Stomach smooth muscle (tissue), 2 donors: ENCODE measurements at regions not wholly inside any gene's neighbourhood (a gene's known extent, or its start where the extent isn't known, plus 50 kb on each side); places are given as distances from the start of the nearest gene placed in this dataset.

Experiments used
- H3K27ac ChIP-seq: one replicate; pipeline ENCODE4 v1.7.0; 2013; ENCODE audit warnings: mild to moderate bottlenecking, low read length, inconsistent platforms
- H3K27me3 ChIP-seq, 2 donors: one replicate each; pipeline ENCODE4 v1.7.0; 2013; ENCODE audit warnings: low read length in 2 of 2; ENCODE audit not compliant: insufficient read depth in 2 of 2, control insufficient read depth in 1 of 2
- H3K36me3 ChIP-seq, 2 donors: one replicate each; pipeline ENCODE4 v1.7.0; 2013; ENCODE audit warnings: low read length in 2 of 2; ENCODE audit not compliant: control insufficient read depth in 2 of 2, insufficient read depth in 2 of 2
- H3K4me1 ChIP-seq: one replicate; pipeline ENCODE4 v1.7.0; 2013; ENCODE audit warnings: low read length; ENCODE audit not compliant: control insufficient read depth, insufficient read depth
- H3K4me3 ChIP-seq, 2 donors: one replicate each; pipeline ENCODE4 v1.7.0; 2013; ENCODE audit warnings: low read length in 2 of 2
- H3K9ac ChIP-seq, 2 donors: one replicate each; pipeline ENCODE4 v1.7.0; 2013; ENCODE audit warnings: low read length in 2 of 2, mild to moderate bottlenecking in 1 of 2
- H3K9me3 ChIP-seq, 2 donors: one replicate each; pipeline ENCODE4 v1.7.0; 2013; ENCODE audit warnings: low read length in 2 of 2; ENCODE audit not compliant: control insufficient read depth in 2 of 2
- donor health status: healthy.
- donor health status: Pancreatic carcinoma.

GRCh38 chr3:94587291-94587690, 524.4 kb downstream of the NSUN3 start:
- H3K36me3 ChIP-seq = no peaks in the 10 kb centered on the region
- no peak overlapping the region for H3K4me3 ChIP-seq
- H3K27me3 ChIP-seq = no peaks in the 10 kb centered on the region
- H3K9ac ChIP-seq = no peak overlapping the region
- no peaks in the 10 kb centered on the region for H3K9me3 ChIP-seq
- no peaks in the 10 kb centered on the region for H3K4me1 ChIP-seq
- H3K27ac ChIP-seq = no peak overlapping the region

GRCh38 chr3:94593526-94594150, 530.8 kb downstream of the NSUN3 start:
- H3K9me3 ChIP-seq = no peaks in the 10 kb centered on the region
- no peaks in the 10 kb centered on the region for H3K36me3 ChIP-seq
- no peak overlapping the region for H3K27ac ChIP-seq
- H3K27me3 ChIP-seq = no peaks in the 10 kb centered on the region
- H3K4me3 ChIP-seq = no peak overlapping the region
- H3K9ac ChIP-seq = no peak overlapping the region
- H3K4me1 ChIP-seq = no peaks in the 10 kb centered on the region

- H3K9me3 ChIP-seq = no peaks in the 10 kb centered on the region
- no peak overlapping the region for H3K9ac ChIP-seq
- no peaks in the 10 kb centered on the region for H3K27me3 ChIP-seq
- H3K36me3 ChIP-seq = no peaks in the 10 kb centered on the region
- no peak overlapping the region for H3K4me3 ChIP-seq
- H3K27ac ChIP-seq = no peak overlapping the region
- H3K4me1 ChIP-seq = no peaks in the 10 kb centered on the region
These were observed 533.3 kb downstream of the NSUN3 start for GRCh38 chr3:94596141-94596540.

- H3K36me3 ChIP-seq = no peaks in the 10 kb centered on the region
- H3K9ac ChIP-seq = no peak overlapping the region
- H3K4me1 ChIP-seq = no peaks in the 10 kb centered on the region
- H3K27ac ChIP-seq = no peak overlapping the region
- H3K4me3 ChIP-seq = no peak overlapping the region
- H3K9me3 ChIP-seq = no peaks in the 10 kb centered on the region
- H3K27me3 ChIP-seq = no peaks in the 10 kb centered on the region
These were observed 534.2 kb downstream of the NSUN3 start for GRCh38 chr3:94596887-94597566.

GRCh38 chr3:94607778-94608177, 544.9 kb downstream of the NSUN3 start:
- no peak overlapping the region for H3K4me3 ChIP-seq
- H3K9ac ChIP-seq = no peak overlapping the region
- no peak overlapping the region for H3K27ac ChIP-seq
- H3K36me3 ChIP-seq = no peaks in the 10 kb centered on the region
- H3K4me1 ChIP-seq = no peaks in the 10 kb centered on the region
- H3K9me3 ChIP-seq = no peaks in the 10 kb centered on the region
- no peaks in the 10 kb centered on the region for H3K27me3 ChIP-seq

- no peak overlapping the region for H3K4me3 ChIP-seq
- no peaks in the 10 kb centered on the region for H3K36me3 ChIP-seq
- no peaks in the 10 kb centered on the region for H3K9me3 ChIP-seq
- no peak overlapping the region for H3K9ac ChIP-seq
- H3K27me3 ChIP-seq = no peaks in the 10 kb centered on the region
- no peak overlapping the region for H3K27ac ChIP-seq
- H3K4me1 ChIP-seq = no peaks in the 10 kb centered on the region
These were observed 547.0 kb downstream of the NSUN3 start for GRCh38 chr3:94609908-94610307.

GRCh38 chr3:94611596-94611995, 548.7 kb downstream of the NSUN3 start:
- no peaks in the 10 kb centered on the region for H3K36me3 ChIP-seq

GRCh38 chr3:94612631-94613030, 549.8 kb downstream of the NSUN3 start:
- Histone ChIP-seq H3K27me3 (no peaks in the 10 kb centered on the region), H3K9ac (no peak overlapping the region), H3K4me3 (no peak overlapping the region), H3K4me1 (no peaks in the 10 kb centered on the region), H3K9me3 (no peaks in the 10 kb centered on the region), H3K27ac (no peak overlapping the region), H3K36me3 (no peaks in the 10 kb centered on the region)

More at GRCh38 chr3:94611596-94611995, 548.7 kb downstream of the NSUN3 start:
- Histone ChIP-seq H3K9ac (no peak overlapping the region), H3K27me3 (no peaks in the 10 kb centered on the region), H3K9me3 (no peaks in the 10 kb centered on the region), H3K4me3 (no peak overlapping the region), H3K4me1 (no peaks in the 10 kb centered on the region), H3K27ac (no peak overlapping the region)

- no peak overlapping the region for H3K9ac ChIP-seq
- H3K4me1 ChIP-seq = no peaks in the 10 kb centered on the region
- H3K27ac ChIP-seq = no peak overlapping the region
- no peaks in the 10 kb centered on the region for H3K9me3 ChIP-seq
- H3K36me3 ChIP-seq = no peaks in the 10 kb centered on the region
- H3K27me3 ChIP-seq = no peaks in the 10 kb centered on the region
- no peak overlapping the region for H3K4me3 ChIP-seq
These were observed 551.3 kb downstream of the NSUN3 start for GRCh38 chr3:94614192-94614591.

- H3K27me3 ChIP-seq = no peaks in the 10 kb centered on the region
- H3K9me3 ChIP-seq = no peaks in the 10 kb centered on the region
- H3K4me3 ChIP-seq = no peak overlapping the region
- no peak overlapping the region for H3K27ac ChIP-seq
- H3K4me1 ChIP-seq = no peaks in the 10 kb centered on the region
- no peaks in the 10 kb centered on the region for H3K36me3 ChIP-seq
- no peak overlapping the region for H3K9ac ChIP-seq
These were observed 552.6 kb downstream of the NSUN3 start for GRCh38 chr3:94615275-94616065.

GRCh38 chr3:94616833-94617232, 554.0 kb downstream of the NSUN3 start:
- no peaks in the 10 kb centered on the region for H3K9me3 ChIP-seq
- H3K9ac ChIP-seq = no peak overlapping the region
- H3K27me3 ChIP-seq = no peaks in the 10 kb centered on the region
- H3K36me3 ChIP-seq = no peaks in the 10 kb centered on the region
- H3K4me1 ChIP-seq = no peaks in the 10 kb centered on the region
- no peak overlapping the region for H3K27ac ChIP-seq
- H3K4me3 ChIP-seq = no peak overlapping the region
